HG03159 (cell line): ENCODE measurements at regions not wholly inside any gene's neighbourhood (a gene's known extent, or its start where the extent isn't known, plus 50 kb on each side); places are given as distances from the start of the nearest gene placed in this dataset.

ENCODE experiments used
- ATAC-seq: cut with Tn5 transposase; IDR thresholded peaks from one replicate; pipeline ENCODE4 v1.9.1; 2021; ENCODE audit warnings: mild to moderate bottlenecking, moderate library complexity; ENCODE audit not compliant: unreplicated experiment

DNA sequence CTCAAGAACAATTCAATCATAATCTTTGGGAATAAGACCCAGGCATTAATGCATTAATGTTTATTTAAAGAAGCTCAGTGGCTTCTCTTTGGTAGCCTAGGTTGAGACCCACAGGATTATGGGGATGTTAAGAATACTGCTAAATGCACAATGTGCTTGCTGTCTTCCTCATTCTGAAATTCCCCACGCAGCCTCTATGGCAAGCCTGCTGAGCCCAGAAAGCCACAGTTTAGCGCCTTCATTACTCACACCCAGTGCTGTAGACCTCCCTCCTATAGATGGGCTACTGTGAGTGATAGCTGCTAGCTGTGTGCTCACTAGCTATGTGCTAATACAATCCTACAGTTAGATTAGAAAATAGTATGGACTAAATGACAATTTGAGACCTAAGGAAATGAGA, 90.6 kb downstream of the TNFSF13B start:
- ATAC-seq: no peak

GRCh38 chr13:108361769-108362168, 92.3 kb downstream of the TNFSF13B start:
- ATAC-seq: no peak

DNA sequence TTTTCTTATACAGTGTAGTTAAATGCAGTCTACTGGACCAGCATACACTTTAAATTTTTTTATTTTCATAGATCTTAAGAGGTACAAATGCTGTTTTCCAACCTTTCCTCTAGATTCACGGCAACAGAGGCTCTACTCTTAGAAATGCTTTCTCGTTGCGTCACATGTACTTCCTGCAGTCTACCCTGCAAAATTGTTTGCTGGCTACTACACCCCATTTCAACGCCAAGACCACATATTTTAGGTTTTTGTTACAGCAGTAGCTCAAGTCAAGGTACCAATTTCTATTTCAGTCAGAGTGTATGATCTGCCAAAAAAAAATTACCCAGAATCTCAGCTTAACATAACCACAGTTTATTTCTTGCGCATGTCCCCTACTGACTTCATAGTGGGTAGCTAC, 94.1 kb downstream of the TNFSF13B start:
- no peak for ATAC-seq

DNA sequence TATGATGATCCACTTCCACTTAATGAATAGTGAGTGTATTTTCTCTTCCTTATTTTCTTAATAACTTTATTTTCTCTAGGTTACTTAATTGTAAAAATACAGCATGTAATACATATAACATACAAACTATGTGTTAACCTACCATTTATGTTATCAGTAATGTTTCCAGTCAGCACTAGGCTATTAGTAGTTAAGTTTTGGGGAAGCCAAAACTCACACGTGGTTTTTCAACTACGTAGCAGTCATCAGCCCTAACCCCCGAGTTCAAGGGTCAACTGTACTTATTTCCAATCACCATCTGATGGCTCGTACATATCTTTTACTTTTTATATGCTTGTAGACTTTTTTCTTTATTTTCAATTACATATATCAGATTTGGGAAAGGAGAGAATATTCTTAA, 95.7 kb downstream of the TNFSF13B start:
- no peak for ATAC-seq

- ATAC-seq: no peak
These were observed 98.9 kb downstream of the TNFSF13B start for GRCh38 chr13:108368250-108368905.

GRCh38 chr13:108369412-108369811, 99.9 kb downstream of the TNFSF13B start:
- no peak for ATAC-seq

GRCh38 chr13:108375034-108375433, 105.5 kb downstream of the TNFSF13B start:
- ATAC-seq: no peak

DNA sequence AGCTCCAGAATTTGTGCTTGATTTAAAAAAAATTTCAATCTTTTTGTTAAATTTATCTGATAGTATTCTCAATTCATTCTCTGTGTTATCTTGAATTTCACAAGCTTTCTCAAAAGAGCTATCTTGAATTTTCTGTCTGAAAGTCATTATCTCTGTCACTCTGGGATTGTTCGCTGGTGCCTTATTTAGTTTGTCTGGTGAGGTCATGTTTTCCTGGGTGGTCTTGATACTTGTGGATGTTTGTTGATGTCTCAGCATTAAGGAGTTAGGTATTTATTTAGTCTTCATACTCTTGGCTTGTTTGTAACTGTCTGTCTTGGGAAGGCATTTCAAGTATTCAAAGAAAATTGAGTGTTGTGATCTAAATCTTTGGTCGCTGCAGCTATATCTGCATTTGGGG, 106.3 kb downstream of the TNFSF13B start:
- no peak for ATAC-seq

- no peak for ATAC-seq
These were observed 106.8 kb downstream of the TNFSF13B start for GRCh38 chr13:108376308-108376707.

DNA sequence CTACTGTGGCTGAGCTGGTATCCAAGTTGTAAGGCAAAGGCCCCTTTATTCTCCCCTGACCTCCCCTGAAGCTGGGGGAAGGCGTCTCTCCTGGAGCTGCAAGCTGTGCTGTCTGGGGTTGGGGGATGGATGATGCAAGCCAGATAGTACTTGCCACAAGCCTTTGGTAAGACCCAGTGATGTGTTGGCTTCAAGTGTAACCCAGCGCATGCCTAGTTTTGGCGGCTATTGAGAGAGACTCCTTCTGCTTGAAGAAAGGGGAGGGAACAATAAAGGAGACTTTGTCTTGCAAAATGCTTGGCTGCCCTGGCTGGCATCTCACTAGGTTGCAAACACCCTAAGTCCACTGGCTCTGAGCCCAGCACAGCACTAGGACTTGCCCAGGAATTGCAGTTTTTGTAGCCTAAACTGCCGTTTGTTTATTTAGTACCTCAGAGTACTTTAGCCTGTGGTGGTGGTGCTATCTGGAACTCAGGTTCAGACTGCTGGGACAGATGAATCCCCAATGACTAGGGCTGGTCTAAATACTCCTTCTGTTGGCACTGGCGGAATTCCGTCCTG, 108.2 kb downstream of the TNFSF13B start:
- no peak for ATAC-seq

DNA sequence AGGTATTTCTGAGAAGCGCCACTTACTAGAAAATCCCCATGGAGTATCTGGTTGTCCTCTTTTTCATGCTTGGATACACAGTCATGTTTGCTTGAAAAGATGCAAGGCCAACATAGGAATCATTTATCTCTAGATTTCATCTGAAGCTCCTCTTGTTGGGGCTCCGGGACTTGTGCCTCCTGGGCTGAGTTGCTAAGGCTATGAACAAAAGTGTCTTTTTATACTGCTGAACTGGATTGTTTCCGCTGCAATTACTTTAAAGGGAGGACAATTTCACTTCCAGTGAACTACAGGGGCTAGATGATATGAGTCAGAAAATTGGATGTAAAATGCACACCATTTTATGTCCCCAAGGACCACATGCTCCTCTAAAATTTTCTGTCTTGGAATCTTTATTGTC, 114.1 kb downstream of the TNFSF13B start:
- no peak for ATAC-seq

- no peak for ATAC-seq
These were observed 117.6 kb downstream of the TNFSF13B start for GRCh38 chr13:108387156-108387555.

DNA sequence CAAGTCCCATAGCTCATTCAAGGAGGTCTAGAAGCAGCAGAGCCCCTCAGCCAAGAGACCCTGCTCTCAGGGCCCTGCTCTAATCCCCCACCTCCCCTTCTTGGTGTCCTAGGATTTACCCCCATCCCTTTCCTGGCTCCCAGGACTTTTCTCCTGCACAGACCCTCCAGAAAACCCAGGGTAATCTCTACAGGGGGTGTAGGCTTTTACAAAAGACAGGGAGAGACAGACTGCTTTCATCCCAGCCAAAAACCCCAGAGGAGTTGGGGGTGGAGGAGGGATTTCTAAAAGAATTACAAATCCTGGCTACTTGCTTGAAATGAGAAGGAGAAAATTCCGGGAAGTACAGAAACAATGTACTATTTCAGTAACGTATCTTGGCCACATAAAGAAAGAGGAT, 133.3 kb downstream of the TNFSF13B start:
- ATAC-seq: no peak

DNA sequence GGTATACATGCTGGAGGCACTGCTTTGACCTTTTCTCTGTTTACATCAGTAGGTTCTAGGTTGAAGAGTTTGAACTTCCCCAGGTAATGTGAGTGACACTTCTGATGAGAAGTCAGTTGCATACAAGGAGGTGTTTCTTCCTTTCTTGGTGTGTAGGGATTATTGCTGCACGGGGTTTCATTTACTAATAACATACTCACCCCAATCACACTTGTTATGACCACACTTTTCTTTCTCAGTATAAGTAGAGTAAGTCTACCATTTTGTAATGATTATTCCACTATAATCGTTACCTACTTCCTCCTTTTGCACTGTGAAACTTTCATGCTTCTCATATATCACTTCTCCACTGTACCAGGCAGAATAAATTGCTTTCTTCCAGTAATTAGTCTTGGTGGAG, 138.0 kb downstream of the TNFSF13B start:
- ATAC-seq: peak; percentile 64

- ATAC-seq: no peak
These were observed 139.2 kb downstream of the TNFSF13B start for GRCh38 chr13:108408672-108409071.

DNA sequence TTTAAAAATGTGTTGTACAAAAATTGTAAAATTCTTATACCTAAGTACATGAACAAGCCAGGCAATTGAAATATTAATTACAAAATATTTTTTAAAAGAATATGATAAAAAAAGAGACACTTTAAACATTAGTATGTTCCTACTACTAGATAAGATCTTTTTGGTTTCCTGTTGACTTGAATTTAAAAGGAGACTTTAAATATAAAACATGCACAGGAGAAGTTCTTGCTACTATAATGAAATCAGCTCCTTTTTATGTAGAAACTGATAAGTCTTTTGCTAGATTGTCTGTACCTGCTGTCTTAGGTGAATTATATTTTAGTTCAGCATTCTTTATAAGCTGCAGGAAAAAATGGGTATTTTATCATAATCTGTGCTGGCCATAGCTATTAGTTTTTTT, 140.2 kb downstream of the TNFSF13B start:
- ATAC-seq: no peak

GRCh38 chr13:108419768-108420167, 150.2 kb downstream of the TNFSF13B start:
- no peak for ATAC-seq

DNA sequence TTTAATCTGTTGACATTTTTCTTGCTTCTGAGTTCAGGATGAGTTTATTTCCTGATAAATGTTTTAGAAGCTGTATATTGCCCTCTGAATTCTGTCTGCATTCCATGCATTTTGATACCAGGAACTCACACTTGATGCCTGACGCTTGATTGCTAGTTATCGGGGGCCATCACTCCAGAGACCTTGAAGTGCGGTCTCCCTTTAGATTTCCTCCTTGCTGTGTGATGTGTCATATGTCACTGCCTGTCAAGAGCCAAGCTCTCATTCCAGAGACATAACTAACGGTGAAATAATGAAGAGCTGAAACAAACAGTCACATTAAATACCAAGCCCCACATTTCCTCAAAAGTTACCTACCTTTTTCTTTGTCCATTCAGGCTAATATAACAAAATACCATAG, 155.5 kb downstream of the TNFSF13B start:
- ATAC-seq: no peak

DNA sequence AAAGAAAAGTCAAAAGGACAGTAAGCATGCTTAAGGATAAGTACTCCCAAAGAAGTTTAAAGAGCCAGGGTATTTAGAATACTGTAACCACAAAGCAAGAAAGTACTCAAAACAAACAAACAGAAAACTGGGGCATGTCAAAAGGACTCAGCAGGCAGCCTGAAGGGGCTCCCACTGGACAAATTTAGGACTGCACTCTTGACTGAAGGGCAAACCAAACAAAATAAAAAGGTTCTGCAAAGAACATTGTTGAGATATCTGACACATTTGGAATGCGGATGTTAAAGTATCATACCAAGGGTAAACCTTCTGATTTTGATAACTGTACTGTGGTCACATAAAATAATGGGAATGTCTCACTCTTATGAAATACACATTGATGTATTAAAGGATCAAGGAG, 157.4 kb downstream of the TNFSF13B start:
- ATAC-seq: no peak

DNA sequence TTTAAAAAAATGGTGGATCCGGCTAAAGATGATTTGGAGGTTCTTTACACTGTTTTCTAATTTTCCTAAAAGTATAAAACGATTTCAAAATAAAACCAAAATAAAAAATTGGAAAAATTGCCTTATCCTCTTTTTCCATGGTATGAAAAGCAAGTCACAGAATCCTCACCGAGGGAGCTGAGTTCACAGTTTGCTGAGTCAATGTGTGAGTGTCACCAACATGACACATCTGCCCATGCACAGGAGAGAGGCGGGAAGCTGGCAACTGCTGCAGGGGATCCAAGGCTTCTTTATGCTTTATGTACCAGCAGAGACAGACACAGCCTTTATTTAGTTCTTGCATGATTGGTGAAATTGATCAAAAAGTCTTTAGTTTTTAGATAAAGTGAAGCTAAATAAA, 157.8 kb downstream of the TNFSF13B start:
- ATAC-seq: no peak

- no peak for ATAC-seq
These were observed 159.2 kb downstream of the TNFSF13B start for GRCh38 chr13:108428691-108429090.

- ATAC-seq: no peak
These were observed 164.6 kb downstream of the TNFSF13B start for GRCh38 chr13:108433976-108434755.
